ENCODE measurements at regions not wholly inside any gene's neighbourhood (a gene's known extent, or its start where the extent isn't known, plus 50 kb on each side); places are given as distances from the start of the nearest gene placed in this dataset.

DNA sequence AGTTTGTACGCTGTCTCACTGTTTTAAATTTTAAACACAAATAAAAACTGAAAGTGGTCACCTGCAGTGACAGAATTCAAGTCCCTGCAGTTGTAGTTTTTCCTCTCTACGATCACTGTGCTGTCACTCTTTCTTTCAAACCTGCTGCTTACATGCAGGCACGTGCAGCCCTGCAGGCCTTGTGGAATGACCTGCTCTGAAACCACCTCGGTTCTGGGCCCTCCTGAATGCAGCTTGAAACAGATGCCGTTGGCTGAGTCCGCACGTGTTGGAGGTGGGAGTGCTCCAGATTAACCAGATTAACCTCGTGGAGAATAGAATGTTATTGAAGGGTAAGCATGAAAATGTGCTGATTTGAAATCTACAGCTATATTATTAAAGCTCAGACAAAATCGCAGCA lies 126.0 kb upstream of the ERCC6L2 start:
- TF ChIP-seq, protein P1, sequence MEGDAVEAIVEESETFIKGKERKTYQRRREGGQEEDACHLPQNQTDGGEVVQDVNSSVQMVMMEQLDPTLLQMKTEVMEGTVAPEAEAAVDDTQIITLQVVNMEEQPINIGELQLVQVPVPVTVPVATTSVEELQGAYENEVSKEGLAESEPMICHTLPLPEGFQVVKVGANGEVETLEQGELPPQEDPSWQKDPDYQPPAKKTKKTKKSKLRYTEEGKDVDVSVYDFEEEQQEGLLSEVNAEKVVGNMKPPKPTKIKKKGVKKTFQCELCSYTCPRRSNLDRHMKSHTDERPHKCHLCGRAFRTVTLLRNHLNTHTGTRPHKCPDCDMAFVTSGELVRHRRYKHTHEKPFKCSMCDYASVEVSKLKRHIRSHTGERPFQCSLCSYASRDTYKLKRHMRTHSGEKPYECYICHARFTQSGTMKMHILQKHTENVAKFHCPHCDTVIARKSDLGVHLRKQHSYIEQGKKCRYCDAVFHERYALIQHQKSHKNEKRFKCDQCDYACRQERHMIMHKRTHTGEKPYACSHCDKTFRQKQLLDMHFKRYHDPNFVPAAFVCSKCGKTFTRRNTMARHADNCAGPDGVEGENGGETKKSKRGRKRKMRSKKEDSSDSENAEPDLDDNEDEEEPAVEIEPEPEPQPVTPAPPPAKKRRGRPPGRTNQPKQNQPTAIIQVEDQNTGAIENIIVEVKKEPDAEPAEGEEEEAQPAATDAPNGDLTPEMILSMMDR (IDR thresholded peaks at IDR 0.05; ENCODE audit: poor library complexity), result no peak
- no peak for TF ChIP-seq EZH2phosphoT487 (IDR thresholded peaks at IDR 0.05; ENCODE audit: low read depth, severe bottlenecking, unreplicated experiment)
